Caki2 (cell line): ENCODE measurements at regions not wholly inside any gene's neighbourhood (a gene's known extent, or its start where the extent isn't known, plus 50 kb on each side); places are given as distances from the start of the nearest gene placed in this dataset.
"Not testable (repeated sequence)": the region's sequence is repeated elsewhere in the genome, so short reads cannot be mapped to it uniquely, and the experiment has no call there.

ENCODE experiments used
- DNase-seq: peaks from one replicate; pipeline ENCODE4 v3.0.0-alpha.2; 2015; ENCODE audit warnings: low read depth
- in situ Hi-C: cut with HindIII; loops from 2 replicates; pipeline ENCODE4 v1.10.0; 2016; ENCODE audit warnings: low sequenced_read_pairs, low pct_unique_long_range_greater_than_20kb, mixed read lengths

GRCh38 chr2:89537862-89538261, 846.4 kb downstream of the RPIA start:
- DNase-seq, in situ Hi-C loops: not testable (repeated sequence)

GRCh38 chr2:89544110-89544509, 852.6 kb downstream of the RPIA start:
- in situ Hi-C loops, DNase-seq: not testable (repeated sequence)

- in situ Hi-C loops, DNase-seq: not testable (repeated sequence)
Observed at GRCh38 chr2:89579154-89579553, 887.7 kb downstream of the RPIA start.

- not testable (repeated sequence) for DNase-seq
Observed at GRCh38 chr2:89582816-89583215, 891.3 kb downstream of the RPIA start.

GRCh38 chr2:89584046-89584445, 892.6 kb downstream of the RPIA start:
- in situ Hi-C loops, DNase-seq: not testable (repeated sequence)

More at GRCh38 chr2:89582816-89583215, 891.3 kb downstream of the RPIA start:
- in situ Hi-C loops: not testable (repeated sequence)

GRCh38 chr2:89584868-89585557, 893.5 kb downstream of the RPIA start:
- in situ Hi-C loops: not testable (repeated sequence)

GRCh38 chr2:89585558-89585920, 894.1 kb downstream of the RPIA start:
- in situ Hi-C loops: not testable (repeated sequence)
- peak; percentile 69 for DNase-seq

More at GRCh38 chr2:89584868-89585557, 893.5 kb downstream of the RPIA start:
- not testable (repeated sequence) for DNase-seq

GRCh38 chr2:89599843-89600242, 908.4 kb downstream of the RPIA start:
- DNase-seq, in situ Hi-C loops: not testable (repeated sequence)

- DNase-seq, in situ Hi-C loops: not testable (repeated sequence)
Observed at GRCh38 chr2:89606514-89606913, 915.0 kb downstream of the RPIA start.

GRCh38 chr2:89610207-89610926, 918.9 kb downstream of the RPIA start:
- in situ Hi-C loops: not testable (repeated sequence)

GRCh38 chr2:89610927-89611515, 919.5 kb downstream of the RPIA start:
- in situ Hi-C loops, DNase-seq: not testable (repeated sequence)

More at GRCh38 chr2:89610207-89610926, 918.9 kb downstream of the RPIA start:
- not testable (repeated sequence) for DNase-seq

GRCh38 chr2:89611710-89612109, 920.2 kb downstream of the RPIA start:
- in situ Hi-C loops, DNase-seq: not testable (repeated sequence)

- in situ Hi-C loops, DNase-seq: not testable (repeated sequence)
Observed at GRCh38 chr2:89649268-89649667, 957.8 kb downstream of the RPIA start.

GRCh38 chr2:89679254-89679653, 987.8 kb downstream of the RPIA start:
- DNase-seq, in situ Hi-C loops: not testable (repeated sequence)
